ENCODE measurements at regions not wholly inside any gene's neighbourhood (a gene's known extent, or its start where the extent isn't known, plus 50 kb on each side); places are given as distances from the start of the nearest gene placed in this dataset.

- TF ChIP-seq, protein P1, sequence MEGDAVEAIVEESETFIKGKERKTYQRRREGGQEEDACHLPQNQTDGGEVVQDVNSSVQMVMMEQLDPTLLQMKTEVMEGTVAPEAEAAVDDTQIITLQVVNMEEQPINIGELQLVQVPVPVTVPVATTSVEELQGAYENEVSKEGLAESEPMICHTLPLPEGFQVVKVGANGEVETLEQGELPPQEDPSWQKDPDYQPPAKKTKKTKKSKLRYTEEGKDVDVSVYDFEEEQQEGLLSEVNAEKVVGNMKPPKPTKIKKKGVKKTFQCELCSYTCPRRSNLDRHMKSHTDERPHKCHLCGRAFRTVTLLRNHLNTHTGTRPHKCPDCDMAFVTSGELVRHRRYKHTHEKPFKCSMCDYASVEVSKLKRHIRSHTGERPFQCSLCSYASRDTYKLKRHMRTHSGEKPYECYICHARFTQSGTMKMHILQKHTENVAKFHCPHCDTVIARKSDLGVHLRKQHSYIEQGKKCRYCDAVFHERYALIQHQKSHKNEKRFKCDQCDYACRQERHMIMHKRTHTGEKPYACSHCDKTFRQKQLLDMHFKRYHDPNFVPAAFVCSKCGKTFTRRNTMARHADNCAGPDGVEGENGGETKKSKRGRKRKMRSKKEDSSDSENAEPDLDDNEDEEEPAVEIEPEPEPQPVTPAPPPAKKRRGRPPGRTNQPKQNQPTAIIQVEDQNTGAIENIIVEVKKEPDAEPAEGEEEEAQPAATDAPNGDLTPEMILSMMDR (IDR thresholded peaks at IDR 0.05): no peak
- TF ChIP-seq RXRA (IDR thresholded peaks at IDR 0.05; ENCODE audit: borderline replicate concordance, low read depth) (no peak), JUND (IDR thresholded peaks at IDR 0.05) (no peak), RFX5 (IDR thresholded peaks at IDR 0.05; ENCODE audit: low read length) (no peak)
Measured at GRCh38 chr19:31438401-31439269, 89.4 kb upstream of the TSHZ3 start.

Measured in SK-N-SH (cell line).